GM21529 (cell line): ENCODE measurements at regions not wholly inside any gene's neighbourhood (a gene's known extent, or its start where the extent isn't known, plus 50 kb on each side); places are given as distances from the start of the nearest gene placed in this dataset.
"Not testable (repeated sequence)": the region's sequence is repeated elsewhere in the genome, so short reads cannot be mapped to it uniquely, and the experiment has no call there.

Experiments
- ATAC-seq: cut with Tn5 transposase; IDR thresholded peaks from one replicate; pipeline ENCODE4 v1.9.1; 2021; ENCODE audit not compliant: unreplicated experiment

DNA sequence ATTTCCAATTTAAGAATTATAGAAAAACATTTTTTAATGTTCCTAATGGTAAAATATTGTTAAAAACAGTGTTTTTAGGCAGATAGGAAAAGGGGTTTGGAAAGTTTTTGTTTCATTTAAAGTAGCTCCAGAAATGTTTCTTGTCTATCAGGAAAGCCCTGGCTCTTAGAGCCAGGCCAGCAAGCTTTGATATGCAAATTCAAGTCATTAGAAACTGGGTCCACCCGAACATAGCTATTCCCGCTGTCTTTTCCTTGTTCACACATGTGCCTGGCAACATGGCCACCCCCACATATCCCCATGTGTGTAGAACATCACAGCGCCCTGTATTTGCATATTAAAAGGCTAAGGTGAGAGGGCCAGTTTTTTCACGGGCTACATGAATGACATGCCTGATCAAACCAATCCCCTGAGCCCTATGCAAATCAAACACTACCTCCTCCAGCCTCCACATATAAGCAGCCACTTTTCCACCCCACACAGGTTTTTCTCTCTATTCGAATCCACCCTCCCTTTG, 925.3 kb upstream of the CDH10 start:
- ATAC-seq: no peak

DNA sequence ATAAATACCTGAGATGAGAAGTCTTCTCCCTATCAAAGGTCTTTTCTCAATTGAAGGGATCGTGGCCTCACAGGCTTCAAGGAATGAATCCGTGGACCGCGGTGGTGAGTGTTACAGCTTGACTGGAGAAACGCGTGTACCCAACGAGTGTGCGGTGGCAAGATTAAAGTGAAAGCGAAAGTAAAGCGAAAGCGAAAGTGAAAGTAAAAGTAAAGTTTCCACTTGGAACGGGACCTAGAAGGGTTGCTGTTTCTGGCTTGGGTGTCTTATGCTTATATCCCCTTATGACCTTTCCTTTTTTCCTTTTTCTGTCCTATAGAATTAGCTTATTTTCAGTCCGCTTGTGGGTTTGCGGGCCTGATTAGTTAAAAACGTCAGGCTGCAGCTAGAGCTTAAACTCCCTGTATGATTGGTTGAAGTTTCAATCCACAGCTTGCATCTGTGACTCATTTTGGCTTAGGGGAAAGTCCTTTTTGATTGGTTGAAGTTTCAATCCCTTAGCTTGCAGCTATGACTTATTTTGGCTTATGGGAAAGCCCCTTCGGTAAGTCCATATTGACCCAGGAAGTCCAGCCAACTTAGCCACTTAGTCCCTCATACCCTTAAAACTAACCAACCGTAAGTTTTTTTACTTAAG, 924.3 kb upstream of the CDH10 start:
- ATAC-seq: no peak

DNA sequence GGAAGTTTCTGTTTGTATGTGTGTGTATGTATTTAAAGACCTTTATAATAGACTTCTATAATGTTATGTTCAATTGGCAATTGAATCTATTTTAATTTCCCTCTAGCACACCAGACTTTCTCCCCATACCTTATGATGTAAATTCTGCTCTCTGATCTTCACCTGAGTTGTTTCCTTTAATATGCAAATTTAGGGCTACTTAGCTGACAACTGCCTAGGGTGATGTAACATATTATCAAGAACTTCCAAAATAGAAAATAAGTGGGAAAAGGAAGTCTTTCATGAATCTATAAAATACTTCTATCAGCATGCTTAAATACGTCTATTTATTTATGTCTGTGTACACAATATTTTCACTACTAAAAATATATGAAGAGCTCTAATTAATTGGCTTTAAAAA, 923.5 kb upstream of the CDH10 start:
- no peak for ATAC-seq

DNA sequence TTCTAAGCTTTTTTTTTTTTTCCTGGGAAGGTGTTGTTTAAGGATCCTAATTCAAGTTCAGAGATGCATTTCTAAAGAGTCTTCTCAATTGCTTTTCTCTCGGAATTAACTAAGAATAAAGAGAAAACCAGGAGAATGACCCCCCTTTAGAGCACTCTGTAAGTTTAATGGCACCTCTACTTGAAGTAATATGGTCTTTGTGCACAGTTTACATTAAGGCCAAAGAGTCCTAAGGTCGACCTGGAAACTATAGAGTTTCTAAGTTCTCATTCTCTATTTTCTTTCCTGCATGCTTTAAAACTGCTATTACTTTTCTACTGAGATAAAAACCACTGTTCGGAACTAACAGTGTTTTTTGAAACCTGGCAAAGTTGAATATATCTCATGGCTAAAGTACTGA, 923.1 kb upstream of the CDH10 start:
- ATAC-seq: no peak

DNA sequence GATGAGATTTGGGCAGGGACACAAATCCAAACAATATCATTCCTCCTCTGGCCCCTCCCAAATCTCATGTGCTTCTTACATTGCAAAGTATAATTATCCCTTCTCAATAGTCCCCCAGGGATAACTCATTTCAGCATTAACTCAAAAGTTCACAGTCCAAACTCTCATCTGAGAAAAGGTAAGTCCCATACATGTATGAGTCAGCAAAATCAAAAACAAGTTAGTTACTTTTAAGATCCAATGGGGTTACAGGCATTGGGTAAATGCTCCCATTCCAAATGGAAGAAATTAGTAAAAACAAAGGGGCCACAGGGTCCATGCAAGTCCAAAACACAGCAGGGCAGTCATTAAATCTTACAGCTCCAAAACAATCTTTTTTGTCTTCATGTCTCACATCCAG, 917.9 kb upstream of the CDH10 start:
- no peak for ATAC-seq

DNA sequence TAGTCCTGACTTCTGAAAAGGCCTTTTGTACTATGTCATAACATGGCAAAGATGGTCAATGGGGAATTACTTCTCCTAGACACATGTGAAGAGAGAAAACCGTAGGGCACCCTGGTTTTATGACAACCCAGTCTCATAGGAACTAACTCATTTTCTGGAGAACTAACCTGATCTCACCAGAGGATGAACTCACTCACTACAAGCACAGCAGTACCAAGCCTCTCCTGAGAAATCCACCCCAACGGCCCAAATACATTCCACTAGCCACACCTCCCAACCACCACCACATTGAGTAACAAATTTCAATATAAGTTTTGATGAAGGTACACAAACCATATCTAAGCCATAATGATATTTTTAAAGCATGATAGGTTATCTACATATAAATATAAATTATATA, 909.3 kb upstream of the CDH10 start:
- ATAC-seq: no peak

DNA sequence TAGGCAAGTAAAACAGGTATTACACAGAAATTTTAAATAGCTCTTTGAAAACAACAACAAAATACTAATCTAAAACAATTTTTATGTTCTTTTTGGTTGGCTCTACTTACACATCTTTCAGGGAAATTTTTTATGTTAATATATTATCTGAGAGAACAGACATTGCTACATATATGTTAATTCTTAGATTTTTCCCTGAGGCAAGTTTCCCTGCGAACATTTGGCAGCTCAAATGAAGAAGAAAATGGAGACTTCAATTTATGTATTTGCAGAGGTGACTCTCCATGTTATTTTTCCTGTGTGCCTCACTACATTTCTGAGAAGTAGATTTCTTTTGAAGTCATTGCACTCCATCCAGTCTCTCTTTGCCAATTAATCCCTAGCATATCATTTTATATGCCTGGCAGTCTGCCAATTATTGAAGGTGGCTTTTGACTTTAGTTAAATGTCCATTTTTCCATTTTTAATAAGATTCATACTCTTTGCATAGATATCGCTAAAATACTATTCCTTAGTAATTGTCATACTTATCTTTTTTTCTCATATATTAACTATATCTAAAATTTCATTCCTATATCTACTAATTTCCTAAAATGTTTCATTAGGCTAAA, 908.2 kb upstream of the CDH10 start:
- no peak for ATAC-seq

DNA sequence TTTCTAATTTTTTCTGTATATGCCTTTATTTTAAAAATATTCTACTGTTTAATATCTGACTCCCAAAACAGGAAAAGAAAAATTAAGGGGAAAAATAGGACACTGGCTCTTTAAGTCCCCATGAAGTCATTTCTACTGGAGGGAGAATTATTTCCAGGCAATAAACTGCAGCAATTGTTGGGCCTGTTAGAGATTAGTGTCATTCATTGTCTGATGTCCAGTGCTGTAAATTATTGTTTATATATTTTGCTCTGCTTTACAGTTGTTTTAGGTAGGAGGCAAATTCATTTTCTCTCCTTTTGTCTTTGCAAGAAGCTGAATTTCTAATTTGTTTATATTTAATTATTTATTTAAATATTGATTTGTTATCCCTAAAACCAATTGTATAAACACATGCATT, 906.0 kb upstream of the CDH10 start:
- no peak for ATAC-seq

DNA sequence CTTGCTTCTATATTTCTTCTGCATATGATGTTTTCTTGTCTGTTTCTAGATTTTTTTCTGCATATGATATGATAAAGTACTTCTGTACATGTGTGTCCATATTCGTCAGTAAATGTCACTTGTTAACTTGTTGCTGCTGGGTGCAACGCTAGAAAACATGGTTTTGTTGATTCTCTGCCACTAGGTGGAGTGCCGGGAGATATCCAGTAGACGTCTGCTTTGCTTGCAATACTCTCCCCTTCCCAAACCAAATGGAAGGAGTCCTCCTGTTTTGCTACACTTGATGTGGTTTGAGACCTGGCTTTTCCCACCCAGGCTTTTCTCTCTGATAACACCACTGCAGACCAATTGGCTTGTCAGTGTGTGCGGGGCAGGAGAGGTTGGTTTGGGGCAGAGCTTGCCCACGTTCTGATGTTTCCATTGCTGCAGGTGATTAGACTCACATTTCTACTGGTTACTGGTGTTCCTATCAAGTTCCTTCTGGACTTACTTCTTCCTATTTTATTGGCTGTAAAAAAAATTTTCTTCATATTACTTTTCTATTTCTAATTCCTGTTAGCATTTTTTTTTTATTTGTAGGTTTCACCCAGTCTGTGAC, 900.0 kb upstream of the CDH10 start:
- ATAC-seq: no peak

DNA sequence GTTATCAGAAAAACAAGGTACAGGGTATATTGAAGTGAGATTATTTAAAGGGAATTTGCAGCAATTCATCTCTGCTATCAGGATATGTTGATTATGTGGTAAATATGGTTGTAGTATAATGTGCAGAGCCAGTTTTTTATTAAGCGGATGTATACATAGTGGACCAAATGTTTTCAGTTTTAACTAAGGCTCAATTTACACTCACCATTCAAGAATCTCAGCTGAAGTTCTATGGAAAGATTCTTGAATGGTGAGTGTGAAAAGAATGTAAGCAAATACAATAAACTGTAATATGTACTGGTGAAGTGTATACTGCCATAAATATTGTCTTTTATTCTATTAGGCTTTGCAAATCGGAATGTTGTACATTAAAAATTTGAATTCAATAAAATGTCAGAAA, 895.9 kb upstream of the CDH10 start:
- no peak for ATAC-seq

DNA sequence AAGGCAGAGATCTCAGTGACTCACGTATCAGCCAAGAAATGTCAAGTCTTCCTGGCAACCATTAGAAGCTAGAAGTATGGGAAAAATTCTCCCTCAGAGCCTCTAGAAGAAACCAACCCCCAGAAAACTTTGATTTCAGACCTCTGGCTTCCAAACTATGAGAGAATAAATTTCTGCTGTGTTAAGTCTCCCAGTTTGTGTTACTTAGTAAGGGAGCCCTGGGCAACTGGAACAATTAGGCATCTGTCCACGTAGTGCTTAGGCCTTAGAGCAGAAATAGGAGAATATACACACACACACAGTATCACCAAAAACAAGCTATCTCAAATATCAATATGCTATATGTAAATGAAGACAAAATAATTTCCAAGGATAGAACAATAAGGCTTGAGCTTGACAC, 894.8 kb upstream of the CDH10 start:
- no peak for ATAC-seq

DNA sequence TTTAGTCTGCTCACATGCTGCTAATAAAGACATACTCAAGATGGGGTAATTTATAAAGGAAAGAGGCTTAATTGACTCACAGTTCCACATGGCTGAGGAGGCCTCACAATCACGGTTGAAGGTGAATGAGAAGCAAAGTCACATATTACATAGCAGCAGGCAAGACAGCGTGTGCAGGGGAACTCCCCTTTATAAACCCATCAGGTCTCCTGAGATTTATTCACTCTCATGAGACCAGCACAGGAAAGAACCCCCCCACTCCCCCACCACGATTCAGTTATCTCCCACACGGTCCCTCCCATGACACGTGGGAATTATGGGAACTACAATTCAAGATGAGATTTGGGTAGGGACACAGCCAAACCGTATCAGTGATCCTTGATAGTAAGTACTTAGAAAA, 891.7 kb upstream of the CDH10 start:
- ATAC-seq: not testable (repeated sequence)

DNA sequence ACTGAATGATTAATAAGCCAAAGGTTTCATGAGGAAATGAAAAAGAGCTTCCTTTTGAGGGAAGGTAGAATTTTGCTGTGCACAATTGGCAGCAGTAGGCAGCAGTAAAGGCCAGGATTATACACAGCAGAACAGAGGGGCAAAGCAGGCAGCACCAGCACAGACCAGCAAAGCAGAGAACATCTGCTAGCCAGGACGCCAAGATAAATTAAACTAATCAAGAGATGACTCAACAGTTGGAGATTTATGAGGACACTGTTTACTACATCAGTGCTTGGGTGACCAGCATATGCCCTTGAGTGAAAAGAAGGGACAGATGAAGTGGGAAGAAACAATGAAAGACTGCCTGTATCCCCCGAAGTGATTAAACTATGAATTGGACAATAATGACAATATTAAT, 871.4 kb upstream of the CDH10 start:
- ATAC-seq: no peak

DNA sequence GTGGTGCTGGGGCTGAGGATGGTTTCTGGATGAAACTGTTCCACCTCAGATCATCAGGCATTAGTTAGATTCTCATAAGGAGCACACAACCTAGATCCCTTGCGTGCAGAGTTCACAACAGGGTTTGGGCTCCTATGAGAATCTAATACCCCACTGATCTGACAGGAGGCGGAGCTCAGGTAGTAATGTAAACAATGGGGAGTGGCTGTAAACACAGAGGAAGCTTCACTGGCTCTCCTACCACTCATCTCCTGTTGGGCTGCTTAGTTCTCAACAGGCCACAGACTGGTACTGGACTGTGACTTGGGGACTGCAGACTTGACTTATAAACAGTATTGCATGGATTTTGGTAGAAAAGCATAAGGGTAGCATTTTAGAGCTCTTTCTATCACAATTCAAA, 870.7 kb upstream of the CDH10 start:
- no peak for ATAC-seq

DNA sequence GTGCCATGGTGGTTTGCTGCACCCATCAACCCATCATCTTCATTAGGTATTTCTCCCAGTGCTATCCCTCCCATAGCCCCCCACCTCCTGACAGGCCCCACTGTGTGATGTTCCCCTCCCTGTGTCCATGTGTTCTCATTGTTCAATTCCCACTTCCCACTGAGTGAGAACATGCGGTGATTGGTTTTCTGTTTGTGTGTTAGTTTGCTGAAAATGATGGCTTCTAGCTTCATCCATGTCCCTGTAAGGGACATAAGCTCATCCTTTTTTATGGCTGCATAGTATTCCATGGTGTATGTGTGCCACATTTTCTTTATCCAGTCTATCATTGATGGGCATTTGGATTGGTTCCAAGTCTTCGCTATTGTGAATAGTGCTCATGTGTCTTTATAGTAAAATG, 865.9 kb upstream of the CDH10 start:
- ATAC-seq: not testable (repeated sequence)

DNA sequence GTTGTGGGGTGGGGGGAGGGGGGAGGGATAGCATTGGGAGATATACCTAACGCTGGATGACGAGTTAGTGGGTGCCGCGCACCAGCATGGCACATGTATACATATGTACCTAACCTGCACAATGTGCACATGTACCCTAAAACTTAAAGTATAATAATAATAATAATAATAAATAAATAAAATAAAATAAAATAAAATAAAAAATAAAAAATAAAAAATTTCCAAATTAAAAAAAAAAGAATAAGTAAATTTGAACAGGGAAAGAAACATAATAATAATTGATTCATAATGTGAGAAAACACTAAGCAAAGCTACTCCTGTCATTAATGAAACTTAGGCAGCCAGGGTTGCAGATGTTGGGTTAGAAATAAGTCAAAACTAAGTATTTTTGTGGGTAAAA, 863.2 kb upstream of the CDH10 start:
- ATAC-seq: not testable (repeated sequence)

DNA sequence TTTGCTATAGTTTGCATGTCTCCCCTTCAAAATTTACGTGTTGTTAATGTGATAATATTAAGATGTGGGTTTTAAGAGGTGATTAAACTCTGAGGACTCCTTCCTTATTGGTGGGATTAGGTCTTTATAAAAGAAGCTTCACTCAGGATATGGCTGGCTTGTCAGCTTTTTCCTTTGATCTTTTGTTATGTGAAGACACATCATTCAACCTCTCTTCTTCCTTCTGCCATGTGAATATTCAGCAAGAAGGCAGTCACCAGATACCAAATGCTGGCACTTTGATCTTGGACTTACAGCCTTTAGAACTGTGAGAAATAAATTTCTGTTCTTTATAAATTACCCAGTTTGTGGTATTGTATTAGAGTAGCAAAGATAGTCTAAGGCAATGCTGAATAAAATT, 855.9 kb upstream of the CDH10 start:
- ATAC-seq: no peak

DNA sequence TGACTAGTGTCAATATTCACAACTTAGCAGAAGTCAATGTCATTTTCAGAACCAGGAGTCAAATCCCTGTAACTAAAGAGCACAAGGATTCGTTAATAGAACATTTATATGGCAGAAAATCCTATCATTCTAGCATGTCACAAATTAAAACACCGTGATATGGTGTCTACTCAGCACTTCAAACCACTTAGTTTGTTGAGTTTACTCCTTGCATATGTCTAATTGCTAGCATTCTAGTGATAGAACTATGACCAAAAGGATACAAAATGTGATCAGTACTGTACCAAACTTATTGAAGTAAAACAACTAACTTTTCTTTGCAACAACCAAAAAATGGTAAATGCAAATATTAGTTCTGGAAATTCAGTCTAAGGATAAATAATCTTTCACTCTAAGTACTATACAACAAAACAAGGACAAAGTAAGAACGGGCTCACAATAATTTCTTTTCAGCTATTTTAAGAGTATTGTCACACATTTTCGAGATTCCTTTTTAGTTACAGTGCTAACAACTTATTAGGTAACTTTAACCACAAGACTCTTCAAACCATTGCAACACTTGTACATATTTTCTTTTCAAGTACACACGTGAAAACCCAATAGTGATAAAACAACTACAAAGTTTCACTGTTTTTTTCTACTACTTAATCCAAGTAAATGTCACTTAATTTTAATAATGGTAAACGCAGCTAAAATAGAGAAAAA, 845.2 kb upstream of the CDH10 start:
- no peak for ATAC-seq

DNA sequence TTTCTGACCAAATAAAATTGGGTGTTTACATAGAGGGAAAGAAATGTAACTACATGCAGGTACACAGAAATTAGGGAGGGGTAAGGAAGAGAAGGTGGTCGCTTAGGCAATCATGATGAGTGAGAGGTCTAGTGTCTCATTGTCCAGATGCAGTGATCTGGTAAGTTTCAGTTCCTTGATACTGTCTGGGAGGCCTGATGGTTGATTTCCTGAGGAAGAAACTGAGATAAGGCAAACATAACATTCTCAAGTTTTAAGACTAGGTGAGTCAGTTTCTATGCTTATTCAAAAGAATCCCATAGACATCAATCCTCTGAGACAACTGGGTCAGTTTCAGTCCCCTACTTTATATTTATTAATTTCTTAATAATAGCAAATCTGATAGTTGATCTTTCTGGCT, 843.3 kb upstream of the CDH10 start:
- ATAC-seq: no peak

DNA sequence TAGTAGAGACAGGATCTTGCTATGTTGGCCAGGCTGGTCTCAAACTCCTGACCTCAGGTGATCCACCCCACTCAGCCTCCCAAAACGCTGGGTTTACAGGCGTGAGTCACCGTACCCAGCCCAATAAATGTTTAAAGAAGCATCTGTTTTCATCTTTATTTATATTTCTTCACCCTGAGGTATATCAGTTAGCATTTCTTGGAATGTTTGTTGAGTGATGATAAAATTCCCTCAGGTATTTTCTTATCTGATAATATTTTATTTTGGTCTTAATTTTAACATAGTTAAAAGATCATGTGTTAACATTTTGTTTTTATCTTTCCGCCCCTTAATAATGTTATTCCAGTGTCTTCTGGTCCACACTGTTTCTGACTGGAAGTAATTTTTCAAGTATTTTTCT, 839.6 kb upstream of the CDH10 start:
- ATAC-seq: no peak

DNA sequence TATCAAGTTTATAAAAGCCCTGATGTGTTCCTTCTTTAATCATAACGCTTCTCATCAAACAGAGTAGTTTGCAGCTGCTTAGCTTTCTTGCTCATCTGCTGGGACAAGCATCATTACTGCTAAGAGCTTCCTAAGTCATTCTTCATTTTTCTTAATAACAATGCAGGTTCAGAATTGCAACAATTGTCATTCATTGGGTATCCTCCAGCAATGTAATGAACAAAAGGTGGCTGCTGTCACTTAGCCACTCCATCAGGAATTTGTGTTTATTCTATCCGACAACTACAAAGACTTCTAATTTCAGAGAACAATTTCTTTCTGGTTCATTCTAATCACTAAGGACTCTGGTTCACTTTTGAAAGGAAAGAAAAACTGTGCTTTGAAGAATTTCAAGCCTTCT, 836.7 kb upstream of the CDH10 start:
- no peak for ATAC-seq

DNA sequence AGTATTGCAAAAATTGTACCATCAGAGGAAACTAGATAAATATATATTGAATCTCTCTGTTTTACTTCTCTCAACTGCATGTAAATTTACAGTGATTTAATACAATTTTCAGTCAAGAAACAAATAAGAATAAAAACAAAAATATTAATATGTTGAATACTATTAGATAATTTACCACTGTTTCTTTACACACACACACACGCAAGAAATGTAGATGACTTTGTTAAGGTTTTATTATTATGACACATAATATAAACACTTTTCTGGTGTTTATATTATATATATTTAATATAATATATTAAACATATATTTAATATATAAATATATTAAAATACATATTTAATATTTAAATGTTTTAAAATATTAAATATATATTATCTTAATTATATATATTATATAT, 814.3 kb upstream of the CDH10 start:
- ATAC-seq: no peak
